ENCODE measurements at regions not wholly inside any gene's neighbourhood (a gene's known extent, or its start where the extent isn't known, plus 50 kb on each side); places are given as distances from the start of the nearest gene placed in this dataset.

DNA sequence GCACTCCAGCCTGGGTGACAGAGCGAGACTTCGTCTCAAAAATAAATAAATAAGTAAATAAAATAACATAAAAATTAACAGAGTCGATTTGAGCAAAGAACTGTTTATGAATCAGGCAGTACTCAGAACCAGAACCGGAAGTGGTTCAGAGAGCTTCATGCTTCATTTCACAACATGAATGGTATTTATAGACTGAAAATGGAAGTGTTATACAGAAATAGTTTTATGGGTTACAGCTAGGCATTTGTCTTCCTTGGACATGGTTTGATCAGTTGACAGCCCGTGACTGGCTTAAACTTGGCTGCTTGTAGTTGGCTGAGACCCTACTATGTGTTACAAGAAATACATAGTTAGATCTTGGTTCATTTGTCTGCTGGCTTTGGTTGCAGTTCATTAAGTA is 216.0 kb upstream of the MCTP2 start (continued):
- TF ChIP-seq, protein P1, sequence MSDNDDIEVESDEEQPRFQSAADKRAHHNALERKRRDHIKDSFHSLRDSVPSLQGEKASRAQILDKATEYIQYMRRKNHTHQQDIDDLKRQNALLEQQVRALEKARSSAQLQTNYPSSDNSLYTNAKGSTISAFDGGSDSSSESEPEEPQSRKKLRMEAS (IDR thresholded peaks at IDR 0.05), result no peak
- TF ChIP-seq SP2 (IDR thresholded peaks at IDR 0.05; ENCODE audit: low read length) (no peak), KDM5A (IDR thresholded peaks at IDR 0.05; ENCODE audit: low read length) (no peak), SP1 (IDR thresholded peaks at IDR 0.05; ENCODE audit: low read depth, low read length) (no peak), CTBP2 (IDR thresholded peaks at IDR 0.05; ENCODE audit: borderline replicate concordance, insufficient read depth, insufficient read length, low read length) (no peak), KDM1A (IDR thresholded peaks at IDR 0.05; ENCODE audit: borderline replicate concordance, low read length) (no peak), SAP30 (IDR thresholded peaks at IDR 0.05; ENCODE audit: insufficient read depth, insufficient replicate concordance, low read length) (no peak)

Measured in H1 (cell line).